ENCODE measurements at regions not wholly inside any gene's neighbourhood (a gene's known extent, or its start where the extent isn't known, plus 50 kb on each side); places are given as distances from the start of the nearest gene placed in this dataset.

DNA sequence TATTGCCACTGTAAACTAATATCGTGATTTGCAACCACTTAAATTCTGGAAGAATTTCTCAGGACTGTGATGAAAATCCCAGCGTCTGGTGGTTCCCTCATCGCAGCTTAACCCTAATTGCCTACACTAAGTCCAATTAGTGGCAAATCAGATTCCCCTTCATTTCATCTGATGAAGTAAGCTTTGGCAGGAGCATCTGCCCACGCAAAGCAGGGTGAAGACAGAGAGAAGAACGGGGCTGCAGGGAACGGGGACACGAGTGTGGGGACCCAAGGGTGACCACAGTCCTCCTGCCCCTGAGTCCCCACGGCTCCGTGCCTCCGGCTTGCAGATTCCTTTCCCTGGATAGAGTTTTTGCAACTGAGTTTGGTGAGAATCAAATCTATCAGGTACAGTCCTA lies 159.5 kb downstream of the LY86 start:
- TF ChIP-seq, protein P1, sequence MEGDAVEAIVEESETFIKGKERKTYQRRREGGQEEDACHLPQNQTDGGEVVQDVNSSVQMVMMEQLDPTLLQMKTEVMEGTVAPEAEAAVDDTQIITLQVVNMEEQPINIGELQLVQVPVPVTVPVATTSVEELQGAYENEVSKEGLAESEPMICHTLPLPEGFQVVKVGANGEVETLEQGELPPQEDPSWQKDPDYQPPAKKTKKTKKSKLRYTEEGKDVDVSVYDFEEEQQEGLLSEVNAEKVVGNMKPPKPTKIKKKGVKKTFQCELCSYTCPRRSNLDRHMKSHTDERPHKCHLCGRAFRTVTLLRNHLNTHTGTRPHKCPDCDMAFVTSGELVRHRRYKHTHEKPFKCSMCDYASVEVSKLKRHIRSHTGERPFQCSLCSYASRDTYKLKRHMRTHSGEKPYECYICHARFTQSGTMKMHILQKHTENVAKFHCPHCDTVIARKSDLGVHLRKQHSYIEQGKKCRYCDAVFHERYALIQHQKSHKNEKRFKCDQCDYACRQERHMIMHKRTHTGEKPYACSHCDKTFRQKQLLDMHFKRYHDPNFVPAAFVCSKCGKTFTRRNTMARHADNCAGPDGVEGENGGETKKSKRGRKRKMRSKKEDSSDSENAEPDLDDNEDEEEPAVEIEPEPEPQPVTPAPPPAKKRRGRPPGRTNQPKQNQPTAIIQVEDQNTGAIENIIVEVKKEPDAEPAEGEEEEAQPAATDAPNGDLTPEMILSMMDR (IDR thresholded peaks at IDR 0.05; ENCODE audit: control insufficient read depth, extremely low read depth, insufficient read depth): no peak
- H3K4me3 ChIP-seq (ENCODE audit: low read depth, low read length): no peak overlapping the region
- no peak for DNase-seq (ENCODE audit: low read depth)

DNA sequence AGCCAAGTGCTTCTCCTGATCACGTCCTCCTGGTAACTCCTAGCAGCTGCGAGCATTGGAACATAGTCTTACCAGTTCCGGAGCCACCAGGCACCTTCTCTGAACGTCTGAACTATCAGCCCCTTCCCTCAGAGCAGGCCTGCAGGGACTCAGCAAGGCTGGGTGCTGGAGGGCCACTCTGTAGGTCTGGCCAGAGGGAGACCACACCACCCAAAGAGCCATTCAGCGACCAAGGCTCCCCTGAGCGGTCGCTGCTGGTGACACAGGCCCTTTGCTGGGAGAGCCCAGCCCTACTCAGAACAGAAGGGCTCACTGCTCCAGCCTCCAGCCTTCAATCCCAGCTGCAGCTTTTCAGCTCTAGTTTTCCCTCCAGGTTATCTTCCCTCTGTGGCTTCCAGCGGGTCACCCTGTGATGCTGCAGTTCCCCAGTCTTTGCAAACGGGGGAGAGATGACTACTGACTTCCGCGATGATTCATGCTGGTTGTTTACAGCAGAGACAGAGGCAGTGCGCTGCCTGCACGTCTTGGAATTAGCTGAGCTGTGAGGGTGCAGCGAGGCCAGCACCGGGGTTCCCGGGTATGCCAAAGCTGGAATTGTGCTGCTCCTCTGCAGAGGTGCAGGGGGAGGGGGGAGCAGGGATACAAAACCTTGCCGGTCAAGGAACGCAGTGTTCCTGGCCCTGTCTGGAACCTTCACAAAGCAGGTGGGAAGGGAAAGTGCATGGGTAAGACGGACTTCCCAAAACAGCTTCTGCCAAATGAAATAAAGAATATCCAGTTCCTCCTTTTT lies 161.4 kb downstream of the LY86 start:
- DNase-seq (ENCODE audit: low read depth): peak; percentile 37
- TF ChIP-seq, protein P1 (IDR thresholded peaks at IDR 0.05; ENCODE audit: control insufficient read depth, extremely low read depth, insufficient read depth): no peak
- no peak overlapping the region for H3K4me3 ChIP-seq (ENCODE audit: low read depth, low read length)

DNA sequence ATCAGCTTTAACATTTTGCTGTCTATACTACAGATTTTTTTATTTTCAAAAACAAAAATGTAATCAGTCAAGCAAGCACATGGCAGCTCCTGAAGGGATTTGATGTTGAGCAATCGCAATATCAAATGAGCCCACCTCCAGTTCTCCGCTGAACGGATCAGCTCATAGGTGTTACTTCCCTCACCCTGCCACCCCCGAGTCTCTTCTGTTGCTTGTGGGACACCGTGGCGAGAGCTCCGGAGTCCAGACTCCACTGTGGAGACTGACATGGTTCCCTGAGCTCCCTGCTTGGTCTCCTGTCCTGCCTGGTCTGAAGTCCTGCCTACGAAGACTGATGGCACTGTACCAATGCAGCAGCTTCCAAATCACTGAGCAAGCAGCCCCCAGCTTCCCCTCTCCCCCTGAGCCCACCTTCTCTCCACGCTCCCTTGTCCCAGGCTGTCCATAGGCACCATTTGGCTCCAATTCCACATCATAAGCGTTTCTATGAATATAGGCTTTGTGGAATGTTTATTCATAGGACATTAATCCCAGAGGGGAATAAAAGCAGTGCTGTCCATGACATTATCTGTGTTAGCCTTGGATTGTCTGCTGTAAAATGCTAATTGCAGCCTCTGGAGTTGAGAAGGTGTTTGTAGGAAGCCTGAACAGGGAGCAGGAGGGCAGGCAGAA lies 162.2 kb downstream of the LY86 start:
- TF ChIP-seq, protein P1 (IDR thresholded peaks at IDR 0.05; ENCODE audit: control insufficient read depth, extremely low read depth, insufficient read depth): no peak
- no peak overlapping the region for H3K4me3 ChIP-seq (ENCODE audit: low read depth, low read length)
- no peak for DNase-seq (ENCODE audit: low read depth)

DNA sequence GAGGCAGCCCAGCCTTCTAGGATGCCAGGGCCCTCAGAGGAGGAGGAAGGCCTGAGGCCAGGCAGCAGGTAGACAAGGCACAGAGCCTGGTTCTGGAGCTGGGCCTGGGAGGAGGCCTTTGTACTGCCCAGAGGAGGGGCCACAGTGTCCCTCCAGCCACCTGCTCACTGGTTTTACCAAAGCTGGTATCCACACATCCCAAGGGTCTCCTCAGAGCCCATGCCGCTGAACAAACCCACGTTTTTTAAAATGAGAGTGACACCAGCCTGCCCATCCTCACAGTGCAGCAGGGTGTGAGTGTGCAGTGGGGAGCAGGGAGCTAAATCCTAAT lies 162.7 kb downstream of the LY86 start:
- no peak overlapping the region for H3K4me3 ChIP-seq (ENCODE audit: low read depth, low read length)
- DNase-seq (ENCODE audit: low read depth): no peak
- TF ChIP-seq, protein P1 (IDR thresholded peaks at IDR 0.05; ENCODE audit: control insufficient read depth, extremely low read depth, insufficient read depth): no peak

DNA sequence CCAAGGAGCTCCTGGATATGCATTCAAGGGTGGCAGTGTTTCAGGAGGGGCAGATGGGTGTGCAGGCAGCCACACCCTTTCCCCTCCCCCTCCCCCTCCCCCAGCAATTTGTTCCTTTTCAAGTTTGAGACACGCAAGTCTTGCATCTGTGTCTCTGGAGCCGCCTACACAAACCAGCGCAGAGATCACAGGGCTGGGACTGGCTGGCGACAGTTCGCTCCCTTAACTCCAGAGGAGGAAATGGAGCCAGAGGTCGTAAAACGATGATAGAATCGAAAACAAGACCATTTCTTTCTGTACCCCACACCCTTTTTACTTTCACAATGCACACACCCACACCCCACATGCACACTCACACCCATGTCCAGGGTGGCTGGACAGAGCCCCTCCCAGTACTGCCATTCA lies 163.1 kb downstream of the LY86 start:
- TF ChIP-seq, protein P1 (IDR thresholded peaks at IDR 0.05; ENCODE audit: control insufficient read depth, extremely low read depth, insufficient read depth): no peak
- no peak for DNase-seq (ENCODE audit: low read depth)
- no peak overlapping the region for H3K4me3 ChIP-seq (ENCODE audit: low read depth, low read length)

DNA sequence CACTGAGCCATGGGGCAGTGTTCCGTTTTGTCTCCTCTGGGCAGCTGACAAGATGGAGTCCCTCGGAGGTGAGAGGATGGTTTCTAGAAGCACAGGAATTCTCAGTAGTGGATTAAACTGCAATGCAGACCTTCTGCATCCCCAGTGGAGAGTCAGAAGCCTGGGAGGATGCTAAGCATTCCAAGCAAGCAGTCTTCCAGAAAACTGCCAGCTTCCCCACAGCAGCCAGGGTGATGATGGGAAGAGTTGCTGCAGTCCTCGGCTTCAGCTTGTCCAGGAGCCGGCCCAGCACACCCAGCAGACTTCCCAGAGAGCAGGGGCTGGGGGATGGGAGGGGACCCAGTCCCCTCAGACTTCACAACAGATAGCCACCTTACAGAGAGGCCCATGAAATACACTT lies 163.6 kb downstream of the LY86 start:
- H3K4me3 ChIP-seq (ENCODE audit: low read depth, low read length): no peak overlapping the region
- TF ChIP-seq, protein P1 (IDR thresholded peaks at IDR 0.05; ENCODE audit: control insufficient read depth, extremely low read depth, insufficient read depth): no peak
- DNase-seq (ENCODE audit: low read depth): no peak

Data from LNCaP clone FGC (cell line).